ENCODE measurements at regions not wholly inside any gene's neighbourhood (a gene's known extent, or its start where the extent isn't known, plus 50 kb on each side); places are given as distances from the start of the nearest gene placed in this dataset.

- no peak for TF ChIP-seq CTCF (IDR thresholded peaks at IDR 0.05; ENCODE audit: control extremely low read depth in 1 of 3, insufficient read depth in 1 of 3, low read depth in 1 of 3, low read length in 3 of 3)
- TF ChIP-seq SAP30 (IDR thresholded peaks at IDR 0.05; ENCODE audit: insufficient read depth, insufficient replicate concordance, low read length): no peak
Observed at GRCh38 chr18:40651163-40651562, 1303.9 kb upstream of the PIK3C3 start (continued).

All from H1 (cell line).